H9 (cell line): ENCODE measurements at regions not wholly inside any gene's neighbourhood (a gene's known extent, or its start where the extent isn't known, plus 50 kb on each side); places are given as distances from the start of the nearest gene placed in this dataset.

Experiments
- DNase-seq: peaks from one replicate; pipeline ENCODE4 v3.0.0-alpha.2; 2017
- H2AFZ ChIP-seq: one replicate; pipeline ENCODE4 v1.6.1; 2013; ENCODE audit warnings: mild to moderate bottlenecking, low read length, control low read depth, moderate library complexity
- H2AK5ac ChIP-seq: 2 replicates; pipeline ENCODE4 v1.6.1; 2013; ENCODE audit warnings: low read length, control low read depth, mixed read lengths; ENCODE audit not compliant: insufficient read length
- H2BK120ac ChIP-seq: one replicate; pipeline ENCODE4 v1.6.1; 2013; ENCODE audit warnings: low read depth, mild to moderate bottlenecking, low read length, control low read depth, inconsistent platforms; ENCODE audit not compliant: poor library complexity, severe bottlenecking
- H2BK12ac ChIP-seq: 2 replicates; pipeline ENCODE4 v1.6.1; 2013; ENCODE audit warnings: low read length, control low read depth, mixed read lengths, low read depth; ENCODE audit not compliant: insufficient read length
- H2BK15ac ChIP-seq: 2 replicates; pipeline ENCODE4 v1.6.1; 2013; ENCODE audit warnings: low read depth, low read length, control low read depth
- H2BK20ac ChIP-seq: one replicate; pipeline ENCODE4 v1.6.1; 2013; ENCODE audit warnings: low read depth, mild to moderate bottlenecking, low read length, control low read depth, inconsistent platforms; ENCODE audit not compliant: poor library complexity, severe bottlenecking
- H2BK5ac ChIP-seq: 2 replicates; pipeline ENCODE4 v1.6.1; 2013; ENCODE audit warnings: low read length, control low read depth, mixed read lengths; ENCODE audit not compliant: insufficient read length
- H3K14ac ChIP-seq: 2 replicates; pipeline ENCODE4 v1.6.1; 2013; ENCODE audit warnings: low read length, control low read depth; ENCODE audit not compliant: insufficient read depth
- H3K18ac ChIP-seq: 2 replicates; pipeline ENCODE4 v1.6.1; 2013; ENCODE audit warnings: low read depth, mild to moderate bottlenecking, mixed read lengths, low read length, control low read depth; ENCODE audit not compliant: insufficient read length
- H3K23ac ChIP-seq: 2 replicates; pipeline ENCODE4 v1.6.1; 2013; ENCODE audit warnings: low read length, control low read depth, mixed read lengths, low read depth; ENCODE audit not compliant: insufficient read length
- H3K23me2 ChIP-seq: 2 replicates; pipeline ENCODE4 v1.6.1; 2013; ENCODE audit warnings: low read depth, mild to moderate bottlenecking, mixed read lengths, low read length, control low read depth; ENCODE audit not compliant: insufficient read length, poor library complexity, severe bottlenecking
- H3K27ac ChIP-seq: 2 replicates; pipeline ENCODE4 v1.5.1; 2013; ENCODE audit warnings: low read length, control low read depth, mixed read lengths, low read depth; ENCODE audit not compliant: insufficient read length
- H3K27me3 ChIP-seq: 2 replicates; pipeline ENCODE4 v1.6.1; 2013; ENCODE audit warnings: low read length, control low read depth, inconsistent platforms; ENCODE audit not compliant: insufficient read depth
- H3K4ac ChIP-seq: 2 replicates; pipeline ENCODE4 v1.6.1; 2013; ENCODE audit warnings: low read depth, mild to moderate bottlenecking, control low read depth, inconsistent platforms, low read length, moderate library complexity
- H3K4me1 ChIP-seq: 2 replicates; pipeline ENCODE4 v1.6.1; 2013; ENCODE audit warnings: low read length, control low read depth, inconsistent platforms; ENCODE audit not compliant: insufficient read depth
- H3K4me2 ChIP-seq: 2 replicates; pipeline ENCODE4 v1.6.1; 2013; ENCODE audit warnings: low read length, control low read depth, mixed read lengths; ENCODE audit not compliant: insufficient read length, insufficient read depth
- H3K56ac ChIP-seq: 2 replicates; pipeline ENCODE4 v1.6.1; 2013; ENCODE audit warnings: low read depth, mild to moderate bottlenecking, mixed read lengths, low read length, control low read depth; ENCODE audit not compliant: insufficient read length
- H3K79me1 ChIP-seq: 2 replicates; pipeline ENCODE4 v1.6.1; 2013; ENCODE audit warnings: low read depth, mild to moderate bottlenecking, moderate library complexity, low read length, control low read depth, inconsistent platforms; ENCODE audit not compliant: insufficient read depth, poor library complexity, severe bottlenecking
- H3K79me2 ChIP-seq: 2 replicates; pipeline ENCODE4 v1.6.1; 2013; ENCODE audit warnings: low read length, control low read depth, inconsistent platforms; ENCODE audit not compliant: insufficient read depth
- H3K9ac ChIP-seq: 2 replicates; pipeline ENCODE4 v1.6.1; 2013; ENCODE audit warnings: low read length, control low read depth, mixed read lengths; ENCODE audit not compliant: insufficient read length; ENCODE audit errors: extremely low read depth
- H3K9me3 ChIP-seq: one replicate; pipeline ENCODE4 v1.6.1; 2013; ENCODE audit warnings: low read depth, low read length, inconsistent platforms; ENCODE audit not compliant: control insufficient read depth
- H3T11ph ChIP-seq: one replicate; pipeline ENCODE4 v1.6.1; 2013; ENCODE audit warnings: mild to moderate bottlenecking, low read length, control low read depth, inconsistent platforms
- H4K20me1 ChIP-seq: one replicate; pipeline ENCODE4 v1.6.1; 2013; ENCODE audit not compliant: control insufficient read depth, insufficient read length, insufficient read depth
- H4K5ac ChIP-seq: 2 replicates; pipeline ENCODE4 v1.6.1; 2013; ENCODE audit warnings: low read depth, mild to moderate bottlenecking, mixed read lengths, low read length, control low read depth; ENCODE audit not compliant: insufficient read length
- H4K8ac ChIP-seq: replicated peaks from 2 replicates; pipeline ENCODE4 v1.6.1; 2013; ENCODE audit warnings: low read length, control low read depth, mixed read lengths, low read depth; ENCODE audit not compliant: insufficient read length
- H4K91ac ChIP-seq: 2 replicates; pipeline ENCODE4 v1.6.1; 2013; ENCODE audit warnings: low read depth, mild to moderate bottlenecking, moderate library complexity, mixed read lengths, low read length, control low read depth; ENCODE audit not compliant: insufficient read length
- H3K27ac Mint-ChIP-seq, 3 experiments: 2 replicates in 2 of 3; 3 replicates in 1 of 3; pipeline ENCODE4 v1.8.0; 2020 to 2021; ENCODE audit warnings: mixed read lengths in 3 of 3, mild to moderate bottlenecking in 1 of 3, moderate library complexity in 1 of 3
- H3K27me3 Mint-ChIP-seq: 2 replicates; pipeline ENCODE4 v1.8.0; 2021; ENCODE audit warnings: low read depth, mild to moderate bottlenecking, moderate library complexity, mixed read lengths
- H3K36me3 Mint-ChIP-seq, 3 experiments: 2 replicates in 2 of 3; 3 replicates in 1 of 3; pipeline ENCODE4 v1.8.0; 2020 to 2021; ENCODE audit warnings: low read depth in 3 of 3, mixed read lengths in 3 of 3; ENCODE audit not compliant: insufficient read depth in 1 of 3
- H3K4me1 Mint-ChIP-seq, 2 experiments: 2 replicates each; pipeline ENCODE4 v1.8.0; 2020; ENCODE audit warnings: mixed read lengths in 2 of 2
- H3K4me3 Mint-ChIP-seq, 2 experiments: 2 replicates in 1 of 2; 3 replicates in 1 of 2; pipeline ENCODE4 v1.8.0; 2020 to 2021; ENCODE audit warnings: mild to moderate bottlenecking in 2 of 2, mixed read lengths in 2 of 2, moderate library complexity in 1 of 2
- H3K9me3 Mint-ChIP-seq, 2 experiments: 2 replicates in 1 of 2; 3 replicates in 1 of 2; pipeline ENCODE4 v1.8.0; 2020; ENCODE audit warnings: mild to moderate bottlenecking in 2 of 2, mixed read lengths in 2 of 2, moderate library complexity in 1 of 2
- CTCF ChIP-seq: fragments of 200-600 bp; sonication (generic); conservative IDR thresholded peaks from 3 replicates; pipeline ENCODE4 v1.8.0; 2021; ENCODE audit warnings: antibody characterized with exemption, mild to moderate bottlenecking
- WGBS: extraction: QIAGEN DNeasy Blood & Tissue Kit; methylation state at CpG from one replicate; pipeline ENCODE4 v1.1.7; 2013; ENCODE audit warnings: missing lambda C conversion rate, low lambda C conversion rate, mixed read lengths; ENCODE audit not compliant: insufficient read length; ENCODE audit errors: extremely low coverage; 5-methylcytosine and 5-hydroxymethylcytosine counted together

GRCh38 chrX:151806967-151807540 lies 72.5 kb downstream of the CNGA2 start:
- TF ChIP-seq CTCF: no peak
- no peak overlapping the region for H2BK5ac ChIP-seq
- Mint-ChIP-seq H3K4me1 (peaks cover 12 to 15% of the 10 kb centered on the region in 2 experiments; a peak in 3 of 4 replicates), H3K36me3 (peaks cover 4 to 8% (median 4%) of the 10 kb centered on the region in 3 experiments; a peak in 6 of 7 replicates), H3K4me3 (no peak overlapping the region), H3K27me3 (peaks cover 5% of the 10 kb centered on the region; the same call in 1 of the 2 replicates), H3K27ac (no peak overlapping the region), H3K9me3 (peaks cover 68 to 70% of the 10 kb centered on the region in 2 experiments)
- H4K8ac ChIP-seq: no peak overlapping the region
- no peak overlapping the region for H3K4ac ChIP-seq
- H3K9ac ChIP-seq: no peak overlapping the region
- WGBS: no CpG with 5 or more reads among the region's 5 CpGs
- no peaks in the 10 kb centered on the region for H3K4me1 ChIP-seq
- H4K91ac ChIP-seq: no peak overlapping the region
- H2AK5ac ChIP-seq: no peak overlapping the region
- no peaks in the 10 kb centered on the region for H3K79me2 ChIP-seq
- no peak overlapping the region for H3K27ac ChIP-seq
- no peak overlapping the region for H3K18ac ChIP-seq
- no peaks in the 10 kb centered on the region for H3K79me1 ChIP-seq
- no peak overlapping the region for H3K23ac ChIP-seq
- no peaks in the 10 kb centered on the region for H3K27me3 ChIP-seq
- H3K9me3 ChIP-seq: peaks cover 65% of the 10 kb centered on the region
- H2BK15ac ChIP-seq: no peak overlapping the region
- H3T11ph ChIP-seq: no peak overlapping the region
- H2AFZ ChIP-seq: no peak overlapping the region
- no peaks in the 10 kb centered on the region for H3K23me2 ChIP-seq
- DNase-seq: no peak
- H3K56ac ChIP-seq: no peak overlapping the region
- no peak overlapping the region for H2BK120ac ChIP-seq
- H2BK12ac ChIP-seq: no peak overlapping the region
- H3K14ac ChIP-seq: no peak overlapping the region
- no peak overlapping the region for H4K5ac ChIP-seq
- no peak overlapping the region for H2BK20ac ChIP-seq
- H4K20me1 ChIP-seq: no peaks in the 10 kb centered on the region
- H3K4me2 ChIP-seq: no peak overlapping the region
